CD4-positive, alpha-beta T cell treated with Interleukin-6 for 4 hours (primary cell): ENCODE measurements at regions not wholly inside any gene's neighbourhood (a gene's known extent, or its start where the extent isn't known, plus 50 kb on each side); places are given as distances from the start of the nearest gene placed in this dataset.

ENCODE experiments used
- DNase-seq: peaks from one replicate; pipeline ENCODE4 v3.0.0-alpha.2; 2020; ENCODE audit warnings: mixed read lengths

DNA sequence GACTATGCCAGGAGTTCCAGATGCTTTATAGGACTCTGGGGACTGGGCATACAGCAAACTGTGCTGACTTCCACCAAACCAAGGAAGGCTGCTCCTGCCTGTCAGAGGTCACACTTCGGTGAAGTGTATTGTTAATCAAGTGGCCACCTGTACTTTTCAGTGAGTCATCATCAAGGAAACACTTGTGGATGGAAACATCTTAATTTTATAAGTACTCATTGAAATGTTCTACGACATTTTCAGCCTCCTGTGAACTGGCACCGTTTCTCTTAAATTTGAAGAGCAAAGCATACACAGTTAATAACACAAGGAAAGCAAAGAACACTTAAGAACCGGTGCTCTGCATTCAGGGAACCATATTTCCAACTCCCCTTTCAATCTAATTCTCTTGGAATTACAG lies 801.7 kb upstream of the DPPA4 start:
- no peak for DNase-seq

GRCh38 chr3:110139821-110140220 lies 802.5 kb upstream of the DPPA4 start:
- no peak for DNase-seq

DNA sequence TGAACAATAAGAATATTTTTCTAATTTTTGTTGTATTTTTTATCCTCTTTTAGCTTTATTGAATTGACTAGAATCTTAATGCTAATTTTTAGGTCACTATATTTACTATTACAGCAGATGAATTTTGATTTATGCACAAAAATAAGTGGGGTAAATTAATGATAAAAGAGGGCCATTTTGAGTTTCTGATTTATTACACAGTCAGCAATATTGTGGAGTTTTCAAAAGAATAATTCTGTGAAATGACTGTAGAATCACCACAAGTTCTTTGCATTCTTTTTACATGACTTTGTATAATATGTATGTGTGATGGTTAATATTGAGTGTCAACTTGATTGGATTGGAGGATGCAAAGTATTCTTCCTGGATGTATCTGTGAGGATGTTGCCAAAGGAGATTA lies 812.4 kb upstream of the DPPA4 start:
- no peak for DNase-seq

DNA sequence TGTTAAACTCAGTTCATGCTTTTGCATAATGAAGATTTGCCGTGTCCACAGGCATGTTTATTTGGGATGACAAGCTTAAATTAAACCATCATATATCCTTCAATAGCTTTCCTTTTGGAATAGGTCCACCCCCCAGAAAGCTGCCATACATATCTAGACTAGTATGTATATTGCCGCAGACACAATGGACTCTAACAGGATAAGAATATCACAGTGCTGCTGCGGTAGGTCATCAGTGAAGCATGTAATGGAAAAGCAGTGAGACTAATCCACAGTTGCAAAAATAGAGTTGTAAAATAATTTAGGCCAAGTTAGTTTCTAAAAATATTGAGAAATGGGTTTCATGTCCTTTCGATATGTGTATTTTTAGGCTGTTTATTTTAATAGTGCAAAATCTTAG lies 819.9 kb upstream of the DPPA4 start:
- DNase-seq = no peak

- no peak for DNase-seq
Measured at GRCh38 chr3:110164632-110165369, 827.5 kb upstream of the DPPA4 start.

GRCh38 chr3:110165370-110165743 lies 828.0 kb upstream of the DPPA4 start:
- no peak for DNase-seq

GRCh38 chr3:110165753-110166152 lies 828.4 kb upstream of the DPPA4 start:
- no peak for DNase-seq

DNA sequence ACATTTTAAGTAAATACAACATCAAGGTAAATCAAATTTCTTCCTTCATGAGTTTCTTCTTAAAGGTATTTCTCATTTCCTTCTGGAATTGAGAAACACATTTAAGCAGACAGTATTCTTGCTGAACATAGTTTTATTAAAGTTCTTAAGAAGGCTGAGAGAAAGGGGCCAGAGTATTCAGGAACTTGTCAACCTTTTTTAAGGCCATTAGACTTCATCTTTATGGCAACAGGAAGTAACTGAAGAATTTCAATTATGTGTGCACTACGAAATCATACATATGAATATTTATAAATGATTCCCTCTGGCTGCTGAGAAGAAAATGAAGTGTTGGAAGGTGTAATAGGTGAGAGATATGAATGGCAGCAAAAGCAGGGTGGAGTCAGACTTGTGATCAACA lies 829.4 kb upstream of the DPPA4 start:
- DNase-seq = no peak

DNA sequence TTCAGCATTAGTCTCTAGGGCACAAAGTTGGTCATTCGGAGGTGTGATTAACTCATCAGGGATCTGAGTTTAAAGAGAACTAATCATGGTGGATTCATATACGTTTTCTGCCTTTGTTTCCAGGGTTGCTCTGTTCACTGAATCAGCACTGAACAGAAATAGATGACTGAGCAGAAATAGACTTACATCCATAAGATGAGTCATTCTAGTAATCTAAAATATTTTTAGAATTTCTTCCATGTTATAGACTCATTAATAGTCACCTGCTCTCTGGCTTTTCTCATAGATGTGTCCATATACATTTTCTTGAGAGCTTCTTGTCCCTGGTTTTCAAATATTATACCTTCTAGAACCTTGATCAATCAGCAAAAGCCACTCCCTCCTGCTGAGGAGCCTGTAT lies 837.6 kb upstream of the DPPA4 start:
- no peak for DNase-seq

DNA sequence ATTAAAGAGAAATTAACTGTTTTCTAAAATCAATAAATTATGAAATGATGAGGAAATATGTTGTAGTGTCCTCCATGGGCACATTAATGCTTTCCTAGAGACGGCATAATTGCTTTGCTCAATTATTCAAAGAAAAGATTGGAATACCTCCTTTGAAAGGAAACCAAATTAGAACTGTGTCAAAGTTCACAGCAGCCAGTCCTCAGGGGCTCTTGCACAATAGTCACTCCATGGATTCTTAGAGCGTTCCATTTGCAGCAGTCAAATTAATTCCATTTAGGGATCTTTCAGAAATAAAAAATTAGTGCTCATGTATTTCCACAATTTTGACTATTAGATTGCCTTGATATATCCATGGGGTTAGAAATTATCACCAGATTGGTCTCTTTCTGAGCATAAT lies 841.6 kb upstream of the DPPA4 start:
- no peak for DNase-seq

- DNase-seq = no peak
Measured at GRCh38 chr3:110180733-110181132, 843.4 kb upstream of the DPPA4 start.

- no peak for DNase-seq
Measured at GRCh38 chr3:110181226-110181625, 843.9 kb upstream of the DPPA4 start.

DNA sequence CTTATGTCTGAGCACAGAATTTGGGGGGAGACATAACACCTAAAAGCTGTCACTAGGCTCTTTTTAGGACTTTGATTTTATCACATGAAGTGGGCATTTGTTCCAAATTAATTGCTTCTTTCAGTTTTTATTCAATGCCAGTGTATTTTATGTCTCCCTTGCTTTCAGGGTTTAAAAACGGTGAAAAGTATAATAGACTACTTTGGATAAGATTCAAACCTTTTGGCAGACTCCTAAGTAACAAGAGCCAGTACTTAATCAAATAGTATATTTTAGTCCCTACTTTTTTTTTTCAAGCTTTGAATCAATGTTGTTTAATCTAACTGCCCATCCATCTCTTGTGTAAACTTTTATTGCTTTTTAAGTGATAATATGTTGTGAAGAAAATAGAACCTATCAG lies 847.2 kb upstream of the DPPA4 start:
- DNase-seq = no peak

- no peak for DNase-seq
Measured at GRCh38 chr3:110193074-110193473, 855.7 kb upstream of the DPPA4 start.

GRCh38 chr3:110198717-110199587 lies 861.6 kb upstream of the DPPA4 start:
- no peak for DNase-seq

DNA sequence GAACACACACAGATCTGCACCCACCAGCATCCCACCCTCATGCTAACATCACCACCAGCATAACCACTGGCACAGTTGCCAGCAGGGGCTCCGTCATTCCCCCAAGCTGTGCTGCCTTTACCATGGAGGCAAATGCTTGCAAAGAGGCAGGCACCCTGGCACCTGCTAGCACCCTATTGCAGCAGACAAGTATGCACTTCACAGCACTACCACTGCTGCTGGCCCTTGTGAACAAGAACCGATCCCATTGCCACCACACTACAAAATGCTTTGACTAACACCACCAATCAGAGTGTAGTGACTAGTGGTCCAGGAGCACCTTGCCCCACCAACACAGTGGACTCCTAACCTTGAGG lies 862.2 kb upstream of the DPPA4 start:
- DNase-seq = no peak

DNA sequence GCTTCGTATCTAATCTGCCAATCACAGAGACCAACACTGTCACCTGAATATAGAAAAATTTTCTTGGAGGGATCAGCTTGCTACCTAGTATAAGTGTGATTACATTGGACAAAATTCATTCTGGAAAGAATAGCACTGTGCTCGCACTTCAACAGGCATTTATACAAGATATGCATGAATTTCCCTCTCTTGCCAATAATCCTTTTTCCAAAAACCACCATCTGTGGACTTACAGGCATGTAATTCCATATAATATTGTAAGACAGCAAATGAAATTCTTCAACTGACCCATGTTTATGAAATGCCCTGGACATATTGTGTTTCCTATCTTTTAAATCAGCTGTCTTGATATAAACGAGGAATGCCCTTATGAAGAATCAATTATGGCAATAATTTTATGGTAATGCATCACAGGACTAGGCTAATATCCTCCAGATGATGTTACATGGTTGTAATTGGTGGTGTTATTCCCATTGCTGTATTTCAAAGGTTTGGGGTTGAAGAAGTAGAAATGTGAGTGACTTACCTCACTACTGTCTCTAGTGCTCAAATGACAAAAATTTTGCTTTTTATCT lies 861.4 kb upstream of the NECTIN3 start:
- no peak for DNase-seq

GRCh38 chr3:110226645-110227044 lies 845.0 kb upstream of the NECTIN3 start:
- no peak for DNase-seq

GRCh38 chr3:110227991-110228390 lies 843.6 kb upstream of the NECTIN3 start:
- DNase-seq = no peak

DNA sequence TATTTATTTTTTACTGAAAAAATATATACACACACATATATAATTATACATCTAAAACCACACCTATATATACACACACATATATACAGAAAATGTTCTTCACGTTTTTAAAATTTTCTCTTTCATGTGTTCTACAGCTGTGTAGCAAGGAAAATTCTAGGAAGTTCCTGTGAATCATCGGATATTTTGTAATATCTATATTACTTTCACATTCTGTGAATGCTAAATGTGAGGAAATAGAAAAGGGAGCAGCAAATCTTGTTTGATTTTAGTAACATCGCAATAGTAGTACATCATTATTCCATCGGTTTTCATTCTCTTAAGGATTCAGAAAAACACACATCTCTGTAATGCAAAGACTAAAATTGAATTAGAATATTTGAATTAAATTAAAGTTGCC lies 836.8 kb upstream of the NECTIN3 start:
- no peak for DNase-seq

- no peak for DNase-seq
Measured at GRCh38 chr3:110236976-110237610, 834.5 kb upstream of the NECTIN3 start.

DNA sequence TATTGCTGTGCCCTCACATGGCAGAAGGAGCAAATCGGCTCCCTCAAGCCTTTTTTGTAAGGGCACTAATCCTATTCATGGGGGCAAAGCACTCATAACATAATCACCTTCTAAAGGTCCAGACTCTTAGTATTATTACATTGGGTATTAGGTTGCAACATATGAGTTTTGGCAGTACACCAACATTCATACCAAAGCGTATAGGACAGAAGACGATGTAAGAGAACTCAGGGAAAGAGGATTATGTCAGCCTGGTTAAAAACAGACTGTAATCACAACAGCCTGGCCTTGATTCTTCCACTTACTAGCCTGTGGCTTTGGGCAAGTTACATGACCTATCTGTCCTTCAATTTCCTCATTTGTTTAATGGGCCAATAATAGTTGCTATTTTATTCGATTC lies 828.5 kb upstream of the NECTIN3 start:
- DNase-seq = no peak

GRCh38 chr3:110246796-110247376 lies 824.7 kb upstream of the NECTIN3 start:
- no peak for DNase-seq
